Skeletal muscle tissue (tissue), 3 donors: ENCODE measurements at regions not wholly inside any gene's neighbourhood (a gene's known extent, or its start where the extent isn't known, plus 50 kb on each side); places are given as distances from the start of the nearest gene placed in this dataset.

Experiments used
- H3K27ac ChIP-seq: one replicate; pipeline ENCODE4 v1.7.0; 2013; ENCODE audit warnings: mild to moderate bottlenecking, low read depth, low read length, inconsistent platforms
- H3K27me3 ChIP-seq, 3 donors: one replicate each; pipeline ENCODE4 v1.7.0; 2013; ENCODE audit warnings: low read length in 3 of 3; ENCODE audit not compliant: control insufficient read depth in 3 of 3, insufficient read depth in 3 of 3
- H3K36me3 ChIP-seq, 3 donors: one replicate each; pipeline ENCODE4 v1.7.0; 2013; ENCODE audit warnings: low read length in 3 of 3; ENCODE audit not compliant: control insufficient read depth in 3 of 3, insufficient read depth in 3 of 3
- H3K4me1 ChIP-seq, 3 donors: one replicate each; pipeline ENCODE4 v1.7.0; 2013; ENCODE audit warnings: low read length in 3 of 3, mild to moderate bottlenecking in 3 of 3; ENCODE audit not compliant: control insufficient read depth in 3 of 3, insufficient read depth in 3 of 3
- H3K4me3 ChIP-seq, 3 donors: one replicate each; pipeline ENCODE4 v1.7.0; 2013; ENCODE audit warnings: low read length in 3 of 3
- H3K9ac ChIP-seq, 3 donors: one replicate each; pipeline ENCODE4 v1.7.0; 2013; ENCODE audit warnings: low read length in 3 of 3, mild to moderate bottlenecking in 3 of 3, moderate library complexity in 2 of 3, low read depth in 1 of 3
- H3K9me3 ChIP-seq, 3 donors: one replicate each; pipeline ENCODE4 v1.7.0; 2013; ENCODE audit warnings: low read length in 3 of 3; ENCODE audit not compliant: control insufficient read depth in 3 of 3
- donor health status: Osteomylitis.

GRCh38 chr2:114039677-114040076 lies 149.8 kb downstream of the ACTR3 start:
- Histone ChIP-seq H3K27me3 (no peaks in the 10 kb centered on the region), H3K4me1 (no peaks in the 10 kb centered on the region), H3K9ac (no peak overlapping the region), H3K36me3 (no peaks in the 10 kb centered on the region), H3K4me3 (no peak overlapping the region), H3K9me3 (no peaks in the 10 kb centered on the region), H3K27ac (no peak overlapping the region)

- H3K9me3 ChIP-seq = no peaks in the 10 kb centered on the region
- H3K27ac ChIP-seq = no peak overlapping the region
- H3K36me3 ChIP-seq = no peaks in the 10 kb centered on the region
- H3K9ac ChIP-seq = no peak overlapping the region
- no peaks in the 10 kb centered on the region for H3K4me1 ChIP-seq
- H3K4me3 ChIP-seq = no peak overlapping the region
- H3K27me3 ChIP-seq = no peaks in the 10 kb centered on the region
Measured at GRCh38 chr2:114040826-114041225, 150.9 kb downstream of the ACTR3 start.

- Histone ChIP-seq H3K9ac (no peak overlapping the region), H3K27ac (no peak overlapping the region), H3K36me3 (no peaks in the 10 kb centered on the region)
Measured at GRCh38 chr2:114044985-114045384, 155.1 kb downstream of the ACTR3 start.

GRCh38 chr2:114046373-114046772 lies 156.5 kb downstream of the ACTR3 start:
- H3K4me1 ChIP-seq = no peaks in the 10 kb centered on the region

More at GRCh38 chr2:114044985-114045384, 155.1 kb downstream of the ACTR3 start:
- no peaks in the 10 kb centered on the region for H3K9me3 ChIP-seq
- no peak overlapping the region for H3K4me3 ChIP-seq
- H3K4me1 ChIP-seq = no peaks in the 10 kb centered on the region
- H3K27me3 ChIP-seq = no peaks in the 10 kb centered on the region

GRCh38 chr2:114046866-114047435 lies 157.1 kb downstream of the ACTR3 start:
- no peak overlapping the region for H3K27ac ChIP-seq
- no peak overlapping the region for H3K9ac ChIP-seq
- no peak overlapping the region for H3K4me3 ChIP-seq
- no peaks in the 10 kb centered on the region for H3K27me3 ChIP-seq
- no peaks in the 10 kb centered on the region for H3K9me3 ChIP-seq
- no peaks in the 10 kb centered on the region for H3K4me1 ChIP-seq
- H3K36me3 ChIP-seq = no peaks in the 10 kb centered on the region

More at GRCh38 chr2:114046373-114046772, 156.5 kb downstream of the ACTR3 start:
- Histone ChIP-seq H3K27me3 (no peaks in the 10 kb centered on the region), H3K27ac (no peak overlapping the region), H3K9me3 (no peaks in the 10 kb centered on the region), H3K4me3 (no peak overlapping the region), H3K36me3 (no peaks in the 10 kb centered on the region), H3K9ac (no peak overlapping the region)

- H3K4me3 ChIP-seq = no peak overlapping the region
- no peak overlapping the region for H3K27ac ChIP-seq
- H3K27me3 ChIP-seq = no peaks in the 10 kb centered on the region
- no peaks in the 10 kb centered on the region for H3K9me3 ChIP-seq
- H3K36me3 ChIP-seq = no peaks in the 10 kb centered on the region
- no peaks in the 10 kb centered on the region for H3K4me1 ChIP-seq
- no peak overlapping the region for H3K9ac ChIP-seq
Measured at GRCh38 chr2:114049280-114049679, 159.4 kb downstream of the ACTR3 start.

- Histone ChIP-seq H3K9me3 (no peaks in the 10 kb centered on the region), H3K36me3 (no peaks in the 10 kb centered on the region), H3K27ac (no peak overlapping the region), H3K9ac (no peak overlapping the region), H3K27me3 (no peaks in the 10 kb centered on the region), H3K4me1 (no peaks in the 10 kb centered on the region), H3K4me3 (no peak overlapping the region)
Measured at GRCh38 chr2:114049826-114050225, 159.9 kb downstream of the ACTR3 start.

- Histone ChIP-seq H3K9ac (no peak overlapping the region), H3K27me3 (no peaks in the 10 kb centered on the region), H3K27ac (no peak overlapping the region), H3K4me1 (no peaks in the 10 kb centered on the region), H3K9me3 (no peaks in the 10 kb centered on the region), H3K36me3 (no peaks in the 10 kb centered on the region), H3K4me3 (no peak overlapping the region)
Measured at GRCh38 chr2:114056294-114057143, 166.6 kb downstream of the ACTR3 start.

- no peak overlapping the region for H3K27ac ChIP-seq
- no peaks in the 10 kb centered on the region for H3K4me1 ChIP-seq
- H3K4me3 ChIP-seq = no peak overlapping the region
- H3K36me3 ChIP-seq = no peaks in the 10 kb centered on the region
- no peaks in the 10 kb centered on the region for H3K27me3 ChIP-seq
- H3K9ac ChIP-seq = no peak overlapping the region
- no peaks in the 10 kb centered on the region for H3K9me3 ChIP-seq
Measured at GRCh38 chr2:114057638-114058037, 167.7 kb downstream of the ACTR3 start.

- Histone ChIP-seq H3K27me3 (no peaks in the 10 kb centered on the region), H3K36me3 (no peaks in the 10 kb centered on the region), H3K4me3 (no peak overlapping the region), H3K9me3 (no peaks in the 10 kb centered on the region), H3K4me1 (no peaks in the 10 kb centered on the region), H3K9ac (no peak overlapping the region), H3K27ac (no peak overlapping the region)
Measured at GRCh38 chr2:114061566-114062098, 171.7 kb downstream of the ACTR3 start.
